GM12878 (cell line): ENCODE measurements at regions not wholly inside any gene's neighbourhood (a gene's known extent, or its start where the extent isn't known, plus 50 kb on each side); places are given as distances from the start of the nearest gene placed in this dataset.

Source experiments
- ATAC-seq: fragments of 200-7000 bp; cut with Tn5 transposase; 3 replicates; pipeline ENCODE4 v1.9.1; 2020; ENCODE audit warnings: mild to moderate bottlenecking, moderate library complexity
- BruUV-seq: library from RNA; stranded (reverse); fragments of 400-500 nt; replicated peaks from 2 replicates; lab custom pipeline; 2021; lab: Mats Ljungman, UMichigan
- CTCF ChIA-PET: fragments of 300-600 bp; sonication (Branson Sonifier 250); formaldehyde crosslinking; extraction: SDS; loops from one replicate; lab custom pipeline; 2021; ENCODE audit warnings: inconsistent platforms; lab: Yijun Ruan, JAX
- POLR2A ChIA-PET: fragments of 350-600 bp; formaldehyde crosslinking; extraction: SDS; loops from one replicate; lab custom pipeline; 2021; ENCODE audit warnings: inconsistent platforms; lab: Charles Lee
- RAD21 ChIA-PET: fragments of 300-600 bp; sonication (Branson Sonifier 250); formaldehyde crosslinking; loops from one replicate; lab custom pipeline; 2023; ENCODE audit warnings: antibody characterized with exemption; ENCODE audit not compliant: unreplicated experiment; lab: Charles Lee
- SMC1A ChIA-PET: fragments of 300-600 bp; sonication (Branson Sonifier 250); formaldehyde crosslinking; loops from one replicate; lab custom pipeline; 2023; ENCODE audit not compliant: unreplicated experiment, uncharacterized antibody; lab: Charles Lee
- DNase-seq: peaks from one replicate; pipeline ENCODE4 v3.0.0-alpha.2; 2011; ENCODE audit warnings: low read depth, low spot score
- FAIRE-seq: peaks from 3 replicates; lab custom pipeline; 2011; peaks lifted over from hg19 to GRCh38; lab: Jason Lieb, UNC
- H2AFZ ChIP-seq: 2 replicates; pipeline ENCODE4 v1.6.0; 2011; ENCODE audit warnings: low read depth, low read length, control low read depth; ENCODE audit not compliant: control insufficient read depth
- H3K27ac ChIP-seq: 2 replicates; pipeline ENCODE4 v1.5.1; 2011; ENCODE audit warnings: control low read depth; ENCODE audit not compliant: control insufficient read depth, insufficient read depth
- H3K27me3 ChIP-seq, 2 experiments: replicated peaks in 1 of 2; 2 replicates each; pipeline versions ENCODE4 v1.6.0 to v1.6.1; 2011; ENCODE audit warnings: low read length in 1 of 2; ENCODE audit not compliant: control insufficient read depth in 2 of 2, insufficient read depth in 2 of 2
- H3K36me3 ChIP-seq, 2 experiments: 2 replicates each; pipeline ENCODE4 v1.5.1; 2011; ENCODE audit warnings: low read length in 1 of 2; ENCODE audit not compliant: control insufficient read depth in 2 of 2, insufficient read depth in 2 of 2
- H3K4me1 ChIP-seq: 2 replicates; pipeline ENCODE4 v1.6.1; 2011; ENCODE audit warnings: mild to moderate bottlenecking, low read length, moderate library complexity, mixed read lengths; ENCODE audit not compliant: control insufficient read depth, insufficient read depth
- H3K4me2 ChIP-seq: 2 replicates; pipeline ENCODE4 v1.6.0; 2011; ENCODE audit warnings: control low read depth; ENCODE audit not compliant: control insufficient read depth, insufficient read depth
- H3K4me3 ChIP-seq: fragments of 200-600 bp; sonication (generic); 2 replicates; pipeline ENCODE4 v1.5.1; 2016
- H3K79me2 ChIP-seq: 2 replicates; pipeline ENCODE4 v1.6.0; 2011; ENCODE audit warnings: low read length; ENCODE audit not compliant: control insufficient read depth, insufficient read depth
- H3K9ac ChIP-seq: 2 replicates; pipeline ENCODE4 v1.8.0; 2011; ENCODE audit warnings: low read length, control low read depth, mixed read lengths; ENCODE audit not compliant: control insufficient read depth, insufficient read depth
- H3K9me3 ChIP-seq: replicated peaks from 3 replicates; pipeline ENCODE4 v1.5.1; 2011; ENCODE audit warnings: mild to moderate bottlenecking, low read length; ENCODE audit not compliant: control insufficient read depth, insufficient read depth
- H4K20me1 ChIP-seq: 2 replicates; pipeline ENCODE4 v1.6.0; 2011; ENCODE audit not compliant: control insufficient read depth, insufficient read depth
- ESRRA ChIP-seq: IDR thresholded peaks from 2 replicates; pipeline ENCODE4 v1.6.1; 2012; ENCODE audit warnings: mild to moderate bottlenecking, low read length, improper control_type of control experiment
- FOXM1 ChIP-seq: IDR thresholded peaks from 2 replicates; pipeline ENCODE4 v1.6.1; 2012; ENCODE audit warnings: low read depth, mild to moderate bottlenecking, inconsistent platforms, low read length, moderate library complexity
- MTA2 ChIP-seq: fragments of 450-650 bp; IDR thresholded peaks from 2 replicates; pipeline ENCODE4 v1.6.1; 2016; ENCODE audit warnings: low read depth, mild to moderate bottlenecking, moderate library complexity
- NR2C1 ChIP-seq: fragments of 450-650 bp; IDR thresholded peaks from 2 replicates; pipeline ENCODE4 v1.6.1; 2017; ENCODE audit warnings: antibody characterized with exemption, mild to moderate bottlenecking, moderate library complexity
- SPI1 ChIP-seq: IDR thresholded peaks from 2 replicates; pipeline ENCODE4 v1.6.1; 2011; ENCODE audit warnings: low read depth, mild to moderate bottlenecking, low read length, moderate library complexity, borderline replicate concordance; ENCODE audit not compliant: insufficient read depth
- in situ Hi-C: fragments of 300-500 bp; cut with MboI; formaldehyde crosslinking; loops from 9 replicates; pipeline ENCODE4 v1.14.3; 2018; ENCODE audit warnings: mixed read lengths
- intact Hi-C: fragments of 100-400 bp; cut with micrococcal nuclease; formaldehyde crosslinking; loops from one replicate; pipeline ENCODE4 v1.14.2; 2022; ENCODE audit not compliant: unreplicated experiment
- TF ChIP-seq, protein P1 (sequence below), 3 experiments: IDR thresholded peaks in 2 of 3; conservative IDR thresholded peaks in 1 of 3; 2 replicates each; pipeline ENCODE4 v1.5.1; 2011; ENCODE audit warnings: low read depth in 3 of 3, low read length in 3 of 3, mild to moderate bottlenecking in 3 of 3, control low read depth in 2 of 3, moderate library complexity in 2 of 3, inconsistent platforms in 1 of 3, mixed read lengths in 1 of 3; ENCODE audit not compliant: control insufficient read depth in 2 of 3, insufficient read depth in 1 of 3; ENCODE audit errors: extremely low read depth in 1 of 3

DNA sequence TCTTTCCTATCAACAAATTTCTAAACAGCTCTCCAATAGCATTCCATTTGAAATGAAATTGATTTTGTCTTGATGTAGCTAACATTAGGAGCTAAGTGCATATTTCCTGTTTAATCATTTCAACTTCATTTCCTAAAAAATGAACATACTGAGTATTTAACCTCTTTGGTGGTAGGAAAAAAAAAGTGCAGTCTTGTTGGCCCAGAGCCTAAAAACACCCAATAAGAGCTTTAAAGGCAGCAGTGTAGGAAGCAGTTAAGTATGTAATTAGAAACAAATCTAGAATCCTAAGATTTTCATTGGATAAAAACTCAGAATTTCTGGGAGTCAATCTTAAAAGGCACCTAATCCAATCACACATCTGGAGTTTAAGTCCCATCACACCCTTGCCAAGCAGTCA, 71.0 kb upstream of the RBMS1 start:
- intact Hi-C loops: no loop called here
- no peak overlapping the region for H2AFZ ChIP-seq
- FAIRE-seq (no peak), DNase-seq (no peak), ATAC-seq (no peak)
- TF ChIP-seq FOXM1 (no peak), ESRRA (no peak), SPI1 (no peak), NR2C1 (no peak), MTA2 (no peak)
- TF ChIP-seq, protein P1, sequence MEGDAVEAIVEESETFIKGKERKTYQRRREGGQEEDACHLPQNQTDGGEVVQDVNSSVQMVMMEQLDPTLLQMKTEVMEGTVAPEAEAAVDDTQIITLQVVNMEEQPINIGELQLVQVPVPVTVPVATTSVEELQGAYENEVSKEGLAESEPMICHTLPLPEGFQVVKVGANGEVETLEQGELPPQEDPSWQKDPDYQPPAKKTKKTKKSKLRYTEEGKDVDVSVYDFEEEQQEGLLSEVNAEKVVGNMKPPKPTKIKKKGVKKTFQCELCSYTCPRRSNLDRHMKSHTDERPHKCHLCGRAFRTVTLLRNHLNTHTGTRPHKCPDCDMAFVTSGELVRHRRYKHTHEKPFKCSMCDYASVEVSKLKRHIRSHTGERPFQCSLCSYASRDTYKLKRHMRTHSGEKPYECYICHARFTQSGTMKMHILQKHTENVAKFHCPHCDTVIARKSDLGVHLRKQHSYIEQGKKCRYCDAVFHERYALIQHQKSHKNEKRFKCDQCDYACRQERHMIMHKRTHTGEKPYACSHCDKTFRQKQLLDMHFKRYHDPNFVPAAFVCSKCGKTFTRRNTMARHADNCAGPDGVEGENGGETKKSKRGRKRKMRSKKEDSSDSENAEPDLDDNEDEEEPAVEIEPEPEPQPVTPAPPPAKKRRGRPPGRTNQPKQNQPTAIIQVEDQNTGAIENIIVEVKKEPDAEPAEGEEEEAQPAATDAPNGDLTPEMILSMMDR (IDR thresholded peaks at IDR 0.05 in 2 of 3, conservative IDR thresholded peaks at IDR 0.05 in 1 of 3; ENCODE audit: control insufficient read depth in 2 of 3, extremely low read depth in 1 of 3, insufficient read depth in 1 of 3, low read depth in 3 of 3, low read length in 3 of 3): no peak
- no TSS peak for BruUV-seq
- no peak overlapping the region for H3K9ac ChIP-seq
- no peak overlapping the region for H3K4me3 ChIP-seq
- H3K79me2 ChIP-seq: no peaks in the 10 kb centered on the region
- H4K20me1 ChIP-seq: no peaks in the 10 kb centered on the region
- no peak overlapping the region for H3K4me2 ChIP-seq
- ChIA-PET POLR2A (no interaction called here), CTCF (no interaction called here), RAD21 (no interaction called here), SMC1A (interaction anchor here (1.4 kb wide), 1 partner anchor 31 kb away, joined by 3 read pairs; no protein-coding TSS in a partner anchor)
- H3K9me3 ChIP-seq: no peaks in the 10 kb centered on the region
- no peak overlapping the region for H3K27ac ChIP-seq
- H3K36me3 ChIP-seq: no peaks in the 10 kb centered on the region
- no peaks in the 10 kb centered on the region for H3K4me1 ChIP-seq
- H3K27me3 ChIP-seq: no peaks in the 10 kb centered on the region
- in situ Hi-C loops: no loop called here
